Activated CD4-positive, alpha-beta T cell treated with anti-CD3 and anti-CD28 coated beads, Interleukin-2, Interleukin-4, amounts not matched to agents 100 ng/mL and 50 ng/mL, durations not matched to agents 16 hours and 8 hours (primary cell): ENCODE measurements at regions not wholly inside any gene's neighbourhood (a gene's known extent, or its start where the extent isn't known, plus 50 kb on each side); places are given as distances from the start of the nearest gene placed in this dataset.

Experiments
- DNase-seq: peaks from one replicate; pipeline ENCODE4 v3.0.0-alpha.2; 2020; ENCODE audit warnings: low spot score

GRCh38 chr14:101025696-101026095 lies 122.2 kb upstream of the RTL1 start:
- no peak for DNase-seq

- no peak for DNase-seq
These were observed 122.8 kb upstream of the RTL1 start for GRCh38 chr14:101026341-101026740.

- no peak for DNase-seq
These were observed 123.8 kb upstream of the RTL1 start for GRCh38 chr14:101027291-101027690.

GRCh38 chr14:101027966-101028365 lies 124.4 kb upstream of the RTL1 start:
- no peak for DNase-seq

- DNase-seq: no peak
These were observed 125.6 kb upstream of the RTL1 start for GRCh38 chr14:101028971-101029667.

- DNase-seq: no peak
These were observed 126.3 kb upstream of the RTL1 start for GRCh38 chr14:101029668-101030290.

- DNase-seq: no peak
These were observed 127.1 kb upstream of the RTL1 start for GRCh38 chr14:101030586-101030985.

- no peak for DNase-seq
These were observed 127.7 kb upstream of the RTL1 start for GRCh38 chr14:101031186-101031585.

GRCh38 chr14:101031721-101032120 lies 128.2 kb upstream of the RTL1 start:
- DNase-seq: no peak

- no peak for DNase-seq
These were observed 128.9 kb upstream of the RTL1 start for GRCh38 chr14:101032433-101032832.

- no peak for DNase-seq
These were observed 129.5 kb upstream of the RTL1 start for GRCh38 chr14:101033006-101033405.

- DNase-seq: no peak
These were observed 130.1 kb upstream of the RTL1 start for GRCh38 chr14:101033446-101034165.

GRCh38 chr14:101034986-101035385 lies 131.5 kb upstream of the RTL1 start:
- DNase-seq: no peak

- DNase-seq: no peak
These were observed 132.1 kb upstream of the RTL1 start for GRCh38 chr14:101035466-101036225.

GRCh38 chr14:101037021-101037817 lies 133.7 kb upstream of the RTL1 start:
- no peak for DNase-seq

GRCh38 chr14:101039031-101039754 lies 135.7 kb upstream of the RTL1 start:
- no peak for DNase-seq

GRCh38 chr14:101039755-101040138 lies 136.2 kb upstream of the RTL1 start:
- no peak for DNase-seq

- DNase-seq: no peak
These were observed 137.3 kb upstream of the RTL1 start for GRCh38 chr14:101040538-101041442.

GRCh38 chr14:101043891-101044290 lies 140.4 kb upstream of the RTL1 start:
- DNase-seq: no peak

GRCh38 chr14:101044741-101045140 lies 141.2 kb upstream of the RTL1 start:
- no peak for DNase-seq
